ENCODE measurements at regions not wholly inside any gene's neighbourhood (a gene's known extent, or its start where the extent isn't known, plus 50 kb on each side); places are given as distances from the start of the nearest gene placed in this dataset.

- TF ChIP-seq CTCF (IDR thresholded peaks at IDR 0.05; ENCODE audit: poor library complexity) (no peak), EZH2 (IDR thresholded peaks at IDR 0.05; ENCODE audit: borderline replicate concordance) (no peak)
These were observed 360.6 kb downstream of the OSTF1 start for GRCh38 chr9:75448955-75449354.

All from hepatocyte (in vitro differentiated cells).